Gastrocnemius medialis (tissue), 4 donors: ENCODE measurements at regions not wholly inside any gene's neighbourhood (a gene's known extent, or its start where the extent isn't known, plus 50 kb on each side); places are given as distances from the start of the nearest gene placed in this dataset.

Source experiments
- CTCF ChIP-seq, 5 experiments: fragments of 450-650 bp in 3 of 5; fragments of 200-600 bp in 2 of 5; sonication (generic) in 2 of 5; IDR thresholded peaks in 4 of 5; conservative IDR thresholded peaks in 1 of 5; 1 replicate in 4 of 5; 2 replicates in 1 of 5; pipeline ENCODE4 v1.5.1; 2016 to 2019; ENCODE audit warnings: antibody characterized with exemption in 5 of 5, mild to moderate bottlenecking in 3 of 5, moderate library complexity in 3 of 5
- POLR2A ChIP-seq, 2 donors: fragments of 450-650 bp; IDR thresholded peaks; one replicate each; pipeline ENCODE4 v1.6.1; 2017; ENCODE audit warnings: antibody characterized with exemption in 2 of 2, mild to moderate bottlenecking in 2 of 2, moderate library complexity in 2 of 2

- TF ChIP-seq CTCF (IDR thresholded peaks at IDR 0.05 in 4 of 5, conservative IDR thresholded peaks at IDR 0.05 in 1 of 5) (no peak), POLR2A (IDR thresholded peaks at IDR 0.05) (no peak)
Observed at GRCh38 chr16:55040366-55041086, 109.9 kb downstream of the IRX5 start.
